ENCODE measurements at regions not wholly inside any gene's neighbourhood (a gene's known extent, or its start where the extent isn't known, plus 50 kb on each side); places are given as distances from the start of the nearest gene placed in this dataset.

- TF ChIP-seq CTCF (conservative IDR thresholded peaks at IDR 0.05; ENCODE audit: low read depth, low read length) (no peak), EZH2 (IDR thresholded peaks at IDR 0.05; ENCODE audit: borderline replicate concordance, low read depth, low read length, poor library complexity, severe bottlenecking) (no peak)
These were observed 78.7 kb upstream of the ARID5B start for GRCh38 chr10:61822781-61823230.

Measured in A673 (cell line).